Fibroblast of mammary gland (primary cell): ENCODE measurements at regions not wholly inside any gene's neighbourhood (a gene's known extent, or its start where the extent isn't known, plus 50 kb on each side); places are given as distances from the start of the nearest gene placed in this dataset.
A peak's percentile ranks its signal among the peaks of the same experiment; 100 is the strongest.

ENCODE experiments used
- DNase-seq: peaks from one replicate; pipeline ENCODE4 v3.0.0-alpha.2; 2010; ENCODE audit warnings: low read depth
- H3K4me3 ChIP-seq: 2 replicates; pipeline ENCODE4 v1.5.1; 2011; ENCODE audit warnings: low read depth, mild to moderate bottlenecking, low read length, moderate library complexity; ENCODE audit not compliant: control insufficient read depth
- CTCF ChIP-seq: conservative IDR thresholded peaks from 2 replicates; pipeline ENCODE4 v1.5.1; 2011; ENCODE audit warnings: low read depth, low read length, inconsistent platforms; ENCODE audit not compliant: control insufficient read depth, insufficient read depth

- H3K4me3 ChIP-seq, result no peak overlapping the region
- DNase-seq, result no peak
- no peak for TF ChIP-seq CTCF
Observed at GRCh38 chr2:164127971-164128527, 392.2 kb upstream of the FIGN start.

GRCh38 chr2:164126960-164127660 is 391.3 kb upstream of the FIGN start:
- H3K4me3 ChIP-seq, result no peak overlapping the region
- no peak for DNase-seq
- TF ChIP-seq CTCF, result peak; percentile 14

GRCh38 chr2:164115806-164116205 is 380.0 kb upstream of the FIGN start:
- no peak overlapping the region for H3K4me3 ChIP-seq
- TF ChIP-seq CTCF, result no peak
- no peak for DNase-seq

- no peak for TF ChIP-seq CTCF
- no peak for DNase-seq
- H3K4me3 ChIP-seq, result no peak overlapping the region
Observed at GRCh38 chr2:164114937-164115336, 379.1 kb upstream of the FIGN start.

GRCh38 chr2:164112105-164112504 is 376.3 kb upstream of the FIGN start:
- no peak for TF ChIP-seq CTCF
- no peak overlapping the region for H3K4me3 ChIP-seq
- DNase-seq, result no peak

GRCh38 chr2:164110515-164110914 is 374.7 kb upstream of the FIGN start:
- no peak for DNase-seq
- no peak overlapping the region for H3K4me3 ChIP-seq
- TF ChIP-seq CTCF, result no peak
